H1 (cell line): ENCODE measurements at regions not wholly inside any gene's neighbourhood (a gene's known extent, or its start where the extent isn't known, plus 50 kb on each side); places are given as distances from the start of the nearest gene placed in this dataset.

Experiments
- CTCF ChIA-PET: fragments of 300-600 bp; sonication (Branson Sonifier 250); formaldehyde crosslinking; loops from one replicate; lab custom pipeline; 2021; ENCODE audit not compliant: partially characterized antibody; lab: Charles Lee
- POLR2A ChIA-PET: fragments of 300-600 bp; sonication (Branson Sonifier 250); formaldehyde crosslinking; loops from one replicate; lab custom pipeline; 2021; ENCODE audit warnings: inconsistent platforms; ENCODE audit not compliant: partially characterized antibody; lab: Charles Lee
- DNase-seq, 2 experiments: peaks; one replicate each; pipeline versions ENCODE4 v3.0.0 to v3.0.0-alpha.2; 2010 to 2022; ENCODE audit warnings: low spot score in 2 of 2, low read depth in 1 of 2, mixed read lengths in 1 of 2
- FAIRE-seq: peaks from 2 replicates; lab custom pipeline; 2011; peaks lifted over from hg19 to GRCh38; lab: Jason Lieb, UNC
- H2AFZ ChIP-seq: 2 replicates; pipeline ENCODE4 v1.8.1; 2012; ENCODE audit warnings: low read length, inconsistent platforms
- H2AK5ac ChIP-seq: 2 replicates; pipeline ENCODE4 v1.6.1; 2013; ENCODE audit warnings: low read depth, low read length
- H2BK120ac ChIP-seq: replicated peaks from 2 replicates; pipeline ENCODE3; 2013; ENCODE audit warnings: low read depth, low read length, inconsistent platforms
- H2BK12ac ChIP-seq: 2 replicates; pipeline ENCODE4 v1.6.1; 2013; ENCODE audit warnings: low read depth, low read length
- H2BK15ac ChIP-seq: 2 replicates; pipeline ENCODE4 v1.6.1; 2013; ENCODE audit warnings: low read length
- H2BK20ac ChIP-seq: 2 replicates; pipeline ENCODE4 v1.6.1; 2013; ENCODE audit warnings: low read length
- H2BK5ac ChIP-seq: 2 replicates; pipeline ENCODE4 v1.6.1; 2013; ENCODE audit warnings: low read depth, low read length
- H3K14ac ChIP-seq: 2 replicates; pipeline ENCODE4 v1.6.1; 2013; ENCODE audit warnings: inconsistent platforms; ENCODE audit not compliant: insufficient read length
- H3K18ac ChIP-seq: 2 replicates; pipeline ENCODE4 v1.6.1; 2013; ENCODE audit warnings: low read length; ENCODE audit errors: extremely low read depth
- H3K23ac ChIP-seq: 2 replicates; pipeline ENCODE4 v1.6.1; 2013; ENCODE audit warnings: inconsistent platforms; ENCODE audit not compliant: insufficient read length
- H3K23me2 ChIP-seq: 2 replicates; pipeline ENCODE4 v1.6.1; 2013; ENCODE audit warnings: low read depth, low read length
- H3K27ac ChIP-seq: 2 replicates; pipeline ENCODE4 v1.6.1; 2011; ENCODE audit warnings: low read depth, low read length, inconsistent platforms
- H3K27me3 ChIP-seq, 4 experiments: replicated peaks in 1 of 4; 1 replicate in 1 of 4; 2 replicates in 3 of 4; pipeline versions ENCODE4 v1.6.1 to v1.8.1; 2011 to 2013; ENCODE audit warnings: low read length in 3 of 4, mild to moderate bottlenecking in 3 of 4, inconsistent platforms in 2 of 4, mixed read lengths in 2 of 4, moderate library complexity in 1 of 4; ENCODE audit not compliant: control insufficient read depth in 3 of 4, insufficient read depth in 3 of 4; ENCODE audit errors: extremely low read depth in 1 of 4
- H3K36me3 ChIP-seq, 4 experiments: 2 replicates each; pipeline versions ENCODE4 v1.6.1 to v1.8.1; 2011 to 2013; ENCODE audit warnings: mild to moderate bottlenecking in 4 of 4, low read length in 3 of 4, moderate library complexity in 2 of 4, control low read depth in 1 of 4, inconsistent platforms in 1 of 4; ENCODE audit not compliant: insufficient read depth in 4 of 4, control insufficient read depth in 2 of 4
- H3K4ac ChIP-seq: replicated peaks from 2 replicates; pipeline ENCODE3; 2013; ENCODE audit warnings: low read length, low read depth, mixed read lengths, inconsistent platforms; ENCODE audit not compliant: insufficient read length
- H3K4me1 ChIP-seq, 4 experiments: replicated peaks in 1 of 4; 1 replicate in 1 of 4; 2 replicates in 3 of 4; pipeline versions ENCODE4 v1.6.1 to v1.8.1; 2011 to 2013; ENCODE audit warnings: low read length in 3 of 4, inconsistent platforms in 2 of 4, mixed read lengths in 1 of 4; ENCODE audit not compliant: insufficient read depth in 4 of 4, control insufficient read depth in 3 of 4
- H3K4me2 ChIP-seq, 2 experiments: 2 replicates each; pipeline versions ENCODE4 v1.6.1 to v1.8.1; 2011 to 2013; ENCODE audit warnings: low read depth in 2 of 2, low read length in 2 of 2, control low read depth in 1 of 2, inconsistent platforms in 1 of 2, mild to moderate bottlenecking in 1 of 2; ENCODE audit not compliant: insufficient read depth in 1 of 2
- H3K4me3 ChIP-seq, 4 experiments: fragments of 200-600, 300-600 bp in 1 of 4; sonication (generic), shearing (Covaris generic), sonication (Bioruptor Twin) in 1 of 4; 2 replicates each; pipeline versions ENCODE4 v1.5.1 to v1.8.1; 2011 to 2016; ENCODE audit warnings: low read length in 4 of 4, low read depth in 3 of 4, control low read depth in 2 of 4, inconsistent platforms in 2 of 4, mild to moderate bottlenecking in 2 of 4, mixed read lengths in 1 of 4, moderate library complexity in 1 of 4; ENCODE audit not compliant: insufficient read depth in 2 of 4; ENCODE audit errors: extremely low read depth in 1 of 4
- H3K56ac ChIP-seq: replicated peaks from 2 replicates; pipeline ENCODE3; 2013; ENCODE audit warnings: low read depth, mild to moderate bottlenecking, mixed read lengths, low read length, inconsistent platforms; ENCODE audit not compliant: insufficient read length
- H3K79me1 ChIP-seq: 2 replicates; pipeline ENCODE4 v1.6.1; 2013; ENCODE audit warnings: low read depth, low read length, control low read depth
- H3K79me2 ChIP-seq, 2 experiments: 2 replicates each; pipeline versions ENCODE4 v1.6.1 to v1.8.1; 2012 to 2013; ENCODE audit warnings: low read length in 2 of 2, mild to moderate bottlenecking in 2 of 2, inconsistent platforms in 1 of 2; ENCODE audit not compliant: insufficient read depth in 2 of 2, control insufficient read depth in 1 of 2
- H3K9ac ChIP-seq, 4 experiments: replicated peaks in 1 of 4; 1 replicate in 1 of 4; 2 replicates in 3 of 4; pipeline versions ENCODE4 v1.6.1 to v1.8.1; 2011 to 2013; ENCODE audit warnings: low read depth in 3 of 4, low read length in 3 of 4, control low read depth in 2 of 4, mild to moderate bottlenecking in 2 of 4, moderate library complexity in 2 of 4, inconsistent platforms in 1 of 4; ENCODE audit errors: extremely low read depth in 1 of 4
- H3K9me3 ChIP-seq, 2 experiments: 2 replicates each; pipeline versions ENCODE4 v1.6.1 to v1.8.1; 2012 to 2013; ENCODE audit warnings: mild to moderate bottlenecking in 2 of 2, moderate library complexity in 2 of 2, control low read depth in 1 of 2, inconsistent platforms in 1 of 2, low read depth in 1 of 2, low read length in 1 of 2, mixed read lengths in 1 of 2; ENCODE audit not compliant: insufficient read depth in 2 of 2
- H4K20me1 ChIP-seq, 2 experiments: replicated peaks in 1 of 2; 2 replicates each; pipeline versions ENCODE3 to v1.8.1; 2011 to 2013; ENCODE audit warnings: inconsistent platforms in 2 of 2, low read length in 2 of 2, mild to moderate bottlenecking in 1 of 2; ENCODE audit not compliant: insufficient read depth in 2 of 2, control insufficient read depth in 1 of 2
- H4K5ac ChIP-seq: 2 replicates; pipeline ENCODE4 v1.6.1; 2013; ENCODE audit warnings: low read length, low read depth, mixed read lengths, inconsistent platforms; ENCODE audit not compliant: insufficient read length
- H4K8ac ChIP-seq: 2 replicates; pipeline ENCODE4 v1.8.0; 2013; ENCODE audit warnings: mild to moderate bottlenecking, moderate library complexity, low read length, inconsistent platforms; ENCODE audit not compliant: insufficient read depth; ENCODE audit errors: extremely low read depth
- H4K91ac ChIP-seq: replicated peaks from 2 replicates; pipeline ENCODE3; 2013; ENCODE audit warnings: low read length, mixed read lengths, inconsistent platforms; ENCODE audit not compliant: insufficient read length
- CEBPB ChIP-seq: IDR thresholded peaks from 2 replicates; pipeline ENCODE4 v1.6.1; 2012; ENCODE audit warnings: low read depth, low read length
- CHD1 ChIP-seq: IDR thresholded peaks from 2 replicates; pipeline ENCODE4 v1.6.1; 2012; ENCODE audit warnings: low read depth, low read length, improper control_type of control experiment
- CHD2 ChIP-seq: IDR thresholded peaks from 2 replicates; pipeline ENCODE4 v1.6.1; 2012; ENCODE audit warnings: low read length, improper control_type of control experiment
- GABPA ChIP-seq: IDR thresholded peaks from 2 replicates; pipeline ENCODE4 v1.6.1; 2011; ENCODE audit warnings: mild to moderate bottlenecking, low read length, moderate library complexity, borderline replicate concordance; ENCODE audit not compliant: insufficient read depth
- KDM4A ChIP-seq: IDR thresholded peaks from one replicate; pipeline ENCODE4 v1.7.1; 2012; ENCODE audit warnings: low read depth, mild to moderate bottlenecking, moderate library complexity, low read length, inconsistent platforms; ENCODE audit not compliant: severe bottlenecking
- NRF1 ChIP-seq: IDR thresholded peaks from 2 replicates; pipeline ENCODE4 v1.6.1; 2011; ENCODE audit warnings: mild to moderate bottlenecking, low read depth, low read length, improper control_type of control experiment
- RNF2 ChIP-seq: fragments of 200-900, 300-1000 bp; sonication (generic); IDR thresholded peaks from 2 replicates; pipeline ENCODE4 v1.7.1; 2016; ENCODE audit warnings: borderline replicate concordance, low read depth, mild to moderate bottlenecking, antibody characterized with exemption, low read length; ENCODE audit not compliant: poor library complexity, severe bottlenecking; ENCODE audit errors: missing control alignments
- SAP30 ChIP-seq: fragments of 300-600 bp; sonication (generic); IDR thresholded peaks from 2 replicates; pipeline ENCODE4 v1.7.1; 2012; ENCODE audit warnings: low read length, moderate library complexity, mild to moderate bottlenecking, inconsistent platforms; ENCODE audit not compliant: insufficient read depth, insufficient replicate concordance
- SIX5 ChIP-seq: IDR thresholded peaks from 2 replicates; pipeline ENCODE4 v1.6.1; 2011; ENCODE audit warnings: mild to moderate bottlenecking, low read depth, low read length
- TAF1 ChIP-seq: IDR thresholded peaks from 2 replicates; pipeline ENCODE4 v1.6.1; 2011; ENCODE audit warnings: mild to moderate bottlenecking, low read depth, low read length
- TCF12 ChIP-seq: IDR thresholded peaks from 2 replicates; pipeline ENCODE4 v1.6.1; 2011; ENCODE audit warnings: low read depth, mild to moderate bottlenecking, low read length
- YY1 ChIP-seq: IDR thresholded peaks from 2 replicates; pipeline ENCODE4 v1.6.1; 2011; ENCODE audit warnings: low read depth, mild to moderate bottlenecking, low read length
- WGBS, 2 experiments: shearing (Covaris generic) in 1 of 2; methylation state at CpG; one replicate each; pipeline versions ENCODE4 v1.1.6 to v1.1.7; 2013 to 2015; ENCODE audit warnings: low lambda C conversion rate in 2 of 2, mixed read lengths in 2 of 2, inconsistent platforms in 1 of 2, low coverage in 1 of 2, missing lambda C conversion rate in 1 of 2; ENCODE audit not compliant: insufficient replicate concordance in 2 of 2, insufficient coverage in 1 of 2, insufficient read length in 1 of 2; ENCODE audit errors: extremely low coverage in 1 of 2, missing lambda C conversion rate in 1 of 2; 5-methylcytosine and 5-hydroxymethylcytosine counted together
- TF ChIP-seq, protein P1 (sequence below): IDR thresholded peaks from 2 replicates; pipeline ENCODE4 v1.6.1; 2012; ENCODE audit warnings: low read length, inconsistent platforms

DNA sequence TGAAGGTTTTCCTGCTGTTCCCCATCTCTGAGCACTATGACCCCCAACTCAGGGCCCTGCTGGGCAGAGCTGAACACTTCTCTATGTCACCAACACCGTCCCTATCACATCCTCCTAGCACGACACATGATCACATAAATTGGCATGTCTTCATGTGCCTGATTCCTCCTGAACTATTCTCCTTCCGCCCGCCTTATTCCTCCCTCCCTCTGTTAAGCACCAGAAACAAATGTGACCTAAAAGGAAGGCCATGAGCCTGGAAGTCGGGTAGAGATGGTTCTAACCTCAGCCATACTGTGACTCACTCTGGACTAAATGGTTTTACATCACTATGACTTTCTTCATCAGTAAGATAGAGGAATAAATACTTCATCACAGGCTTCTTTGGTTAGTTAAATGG is 80.8 kb upstream of the DYNLRB2 start:
- Histone ChIP-seq H4K5ac (no peak overlapping the region), H4K91ac (no peak overlapping the region), H2AK5ac (no peak overlapping the region), H3K14ac (no peak overlapping the region), H3K9me3 (no peaks in the 10 kb centered on the region; a peak in 1 of 4 replicates), H3K56ac (no peak overlapping the region), H3K4ac (no peak overlapping the region), H2BK12ac (no peak overlapping the region), H3K23me2 (no peaks in the 10 kb centered on the region), H3K4me3 (no peak overlapping the region), H4K20me1 (no peaks in the 10 kb centered on the region), H2BK20ac (no peak overlapping the region), H3K4me1 (no peaks in the 10 kb centered on the region), H3K27me3 (no peaks in the 10 kb centered on the region), H4K8ac (no peak overlapping the region), H2BK5ac (no peak overlapping the region), H3K79me2 (no peaks in the 10 kb centered on the region), H2BK120ac (no peak overlapping the region), H2BK15ac (no peak overlapping the region), H3K79me1 (no peaks in the 10 kb centered on the region), H3K27ac (no peak overlapping the region), H2AFZ (no peak overlapping the region), H3K18ac (no peak overlapping the region), H3K23ac (no peak overlapping the region), H3K36me3 (no peaks in the 10 kb centered on the region), H3K4me2 (no peak overlapping the region), H3K9ac (no peak overlapping the region)
- TF ChIP-seq SIX5: no peak
- no peak for TF ChIP-seq TAF1
- TF ChIP-seq RNF2: no peak
- no peak for TF ChIP-seq CHD2
- TF ChIP-seq NRF1: no peak
- no peak for TF ChIP-seq TCF12
- TF ChIP-seq GABPA: no peak
- TF ChIP-seq, protein P1, sequence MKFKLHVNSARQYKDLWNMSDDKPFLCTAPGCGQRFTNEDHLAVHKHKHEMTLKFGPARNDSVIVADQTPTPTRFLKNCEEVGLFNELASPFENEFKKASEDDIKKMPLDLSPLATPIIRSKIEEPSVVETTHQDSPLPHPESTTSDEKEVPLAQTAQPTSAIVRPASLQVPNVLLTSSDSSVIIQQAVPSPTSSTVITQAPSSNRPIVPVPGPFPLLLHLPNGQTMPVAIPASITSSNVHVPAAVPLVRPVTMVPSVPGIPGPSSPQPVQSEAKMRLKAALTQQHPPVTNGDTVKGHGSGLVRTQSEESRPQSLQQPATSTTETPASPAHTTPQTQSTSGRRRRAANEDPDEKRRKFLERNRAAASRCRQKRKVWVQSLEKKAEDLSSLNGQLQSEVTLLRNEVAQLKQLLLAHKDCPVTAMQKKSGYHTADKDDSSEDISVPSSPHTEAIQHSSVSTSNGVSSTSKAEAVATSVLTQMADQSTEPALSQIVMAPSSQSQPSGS: no peak
- no peak for TF ChIP-seq YY1
- TF ChIP-seq CHD1: no peak
- TF ChIP-seq SAP30: no peak
- no peak for TF ChIP-seq CEBPB
- TF ChIP-seq KDM4A: no peak
- DNase-seq (no peak), FAIRE-seq (no peak)
- ChIA-PET POLR2A (no interaction called here), CTCF (no interaction called here)
- 83% methylated on average over 5 of the region's 5 CpGs; no CpG with 5 or more reads in 1 of the 2 experiments for WGBS, 2 experiments
